ENCODE measurements at regions not wholly inside any gene's neighbourhood (a gene's known extent, or its start where the extent isn't known, plus 50 kb on each side); places are given as distances from the start of the nearest gene placed in this dataset.
A peak's percentile ranks its signal among the peaks of the same experiment; 100 is the strongest.

DNA sequence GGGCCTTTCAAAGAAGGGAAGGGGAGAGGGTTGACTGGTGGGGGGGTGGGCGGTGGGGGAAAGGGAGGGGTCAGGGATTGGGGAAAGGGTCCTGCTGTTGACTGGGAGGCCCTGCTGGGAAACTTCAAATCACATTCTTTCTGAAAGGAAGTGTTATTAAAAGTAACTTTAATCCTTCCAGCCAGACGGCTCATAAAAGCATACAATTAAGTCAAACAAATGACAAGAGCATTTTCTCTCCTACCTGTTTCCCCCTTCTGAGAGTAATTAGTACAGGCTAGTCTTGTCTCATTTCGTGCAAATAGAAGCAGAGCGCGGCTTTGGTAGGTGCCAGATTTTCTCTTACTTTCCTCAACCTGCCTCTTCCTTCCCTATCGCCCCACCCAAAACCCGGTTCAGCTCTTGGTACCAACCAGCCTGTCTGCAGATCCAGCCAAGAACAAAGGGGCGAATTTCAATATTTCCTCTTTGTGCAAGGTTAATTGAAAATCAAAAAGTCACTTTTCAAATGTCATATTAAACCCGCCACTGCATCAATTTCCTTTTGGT, 2112.6 kb upstream of the PIK3C3 start:
- Histone ChIP-seq H3K4me1 (replicated peaks in 1 of 4; ENCODE audit: control insufficient read depth in 3 of 4, insufficient read depth in 4 of 4, low read length in 3 of 4) (peaks cover 2 to 12% (median 7%) of the 10 kb centered on the region in 4 experiments; a peak in 6 of 7 replicates), H3K18ac (ENCODE audit: extremely low read depth, low read length) (no peak overlapping the region), H3K79me2 (ENCODE audit: control insufficient read depth in 1 of 2, insufficient read depth in 2 of 2, low read length in 2 of 2) (no peaks in the 10 kb centered on the region), H3K23me2 (ENCODE audit: low read depth, low read length) (peaks cover 6% of the 10 kb centered on the region; the same call in 1 of the 2 replicates), H4K91ac (replicated peaks; ENCODE audit: insufficient read length, low read length) (no peak overlapping the region), H3K4me2 (ENCODE audit: insufficient read depth in 1 of 2, low read depth in 2 of 2, low read length in 2 of 2) (peak overlapping the region; percentile 68 to 72), H4K5ac (ENCODE audit: insufficient read length, low read depth, low read length) (no peak overlapping the region), H3K9ac (replicated peaks in 1 of 4; ENCODE audit: extremely low read depth in 1 of 4, low read depth in 3 of 4, low read length in 3 of 4) (no peak overlapping the region), H2AK5ac (ENCODE audit: low read depth, low read length) (no peak overlapping the region), H3K56ac (replicated peaks; ENCODE audit: insufficient read length, low read depth, low read length) (no peak overlapping the region), H3K4me3 (ENCODE audit: extremely low read depth in 1 of 4, insufficient read depth in 2 of 4, low read depth in 3 of 4, low read length in 4 of 4) (peak overlapping the region; percentile 16 to 68 (median 43); a peak in 5 of 8 replicates), H3K4ac (replicated peaks; ENCODE audit: insufficient read length, low read depth, low read length) (no peak overlapping the region), H3K23ac (ENCODE audit: insufficient read length) (no peak overlapping the region), H4K20me1 (replicated peaks in 1 of 2; ENCODE audit: control insufficient read depth in 1 of 2, insufficient read depth in 2 of 2, low read length in 2 of 2) (no peaks in the 10 kb centered on the region), H3K27me3 (replicated peaks in 1 of 4; ENCODE audit: control insufficient read depth in 3 of 4, extremely low read depth in 1 of 4, insufficient read depth in 3 of 4, low read length in 3 of 4) (peaks cover 0 to 8% (median 0%) of the 10 kb centered on the region in 4 experiments; a peak in 3 of 7 replicates), H3K36me3 (ENCODE audit: control insufficient read depth in 2 of 4, insufficient read depth in 4 of 4, low read length in 3 of 4) (no peaks in the 10 kb centered on the region), H3K14ac (ENCODE audit: insufficient read length) (no peak overlapping the region), H2BK12ac (ENCODE audit: low read depth, low read length) (no peak overlapping the region), H3K9me3 (ENCODE audit: insufficient read depth in 2 of 2, low read depth in 1 of 2, low read length in 1 of 2) (no peaks in the 10 kb centered on the region), H2BK20ac (ENCODE audit: low read length) (no peak overlapping the region), H3K79me1 (ENCODE audit: low read depth, low read length) (no peaks in the 10 kb centered on the region), H2BK15ac (ENCODE audit: low read length) (no peak overlapping the region), H2AFZ (ENCODE audit: low read length) (no peak overlapping the region), H2BK120ac (replicated peaks; ENCODE audit: low read depth, low read length) (no peak overlapping the region), H3K27ac (ENCODE audit: low read depth, low read length) (no peak overlapping the region), H4K8ac (ENCODE audit: extremely low read depth, insufficient read depth, low read length) (no peak overlapping the region), H2BK5ac (ENCODE audit: low read depth, low read length) (no peak overlapping the region)
- ChIA-PET CTCF (ENCODE audit: partially characterized antibody) (interaction anchor here (1.3 to 2.2 kb wide), 4 partner anchors 8 to 571 kb away, joined by 4 to 8 read pairs (median 4); no protein-coding TSS in a partner anchor), POLR2A (ENCODE audit: partially characterized antibody) (no interaction called here)
- FAIRE-seq (no peak), DNase-seq (ENCODE audit: low read depth in 1 of 2, low spot score in 2 of 2) (no peak)
- WGBS, 2 experiments (ENCODE audit: extremely low coverage in 1 of 2, insufficient coverage in 1 of 2, insufficient read length in 1 of 2, insufficient replicate concordance in 2 of 2, low coverage in 1 of 2, low lambda C conversion rate in 2 of 2, missing lambda C conversion rate in 1 of 2): 24% methylated on average over 8 of the region's 9 CpGs; no CpG with 5 or more reads in 1 of the 2 experiments
- TF ChIP-seq ZNF274 (IDR thresholded peaks at IDR 0.05; ENCODE audit: borderline replicate concordance, extremely low read depth, low read length): no peak
- 0 out of 2 replicates have a peak, but pooled peaks have one; percentile 18 for TF ChIP-seq JUND (IDR thresholded peaks at IDR 0.05; ENCODE audit: low read length)

Measured in H1 (cell line).